Activated CD4-positive, alpha-beta T cell treated with anti-CD3 and anti-CD28 coated beads for 24 hours (primary cell): ENCODE measurements at regions not wholly inside any gene's neighbourhood (a gene's known extent, or its start where the extent isn't known, plus 50 kb on each side); places are given as distances from the start of the nearest gene placed in this dataset.
"Not testable (repeated sequence)": the region's sequence is repeated elsewhere in the genome, so short reads cannot be mapped to it uniquely, and the experiment has no call there.

Source experiments
- DNase-seq, 2 donors: peaks; one replicate each; pipeline ENCODE4 v3.0.0-alpha.2; 2020; ENCODE audit warnings: low read depth in 2 of 2

GRCh38 chr13:79913141-79913827, 427.6 kb downstream of the SPRY2 start:
- DNase-seq = no peak

- DNase-seq = no peak
These were observed 428.5 kb downstream of the SPRY2 start for GRCh38 chr13:79912403-79912802.

- DNase-seq = no peak
These were observed 429.9 kb downstream of the SPRY2 start for GRCh38 chr13:79910875-79911540.

GRCh38 chr13:79909644-79910043, 428.7 kb downstream of the NDFIP2 start:
- no peak for DNase-seq

- DNase-seq = no peak
These were observed 427.4 kb downstream of the NDFIP2 start for GRCh38 chr13:79908381-79908780.

- DNase-seq = no peak
These were observed 426.6 kb downstream of the NDFIP2 start for GRCh38 chr13:79907527-79907926.

GRCh38 chr13:79906345-79906744, 425.4 kb downstream of the NDFIP2 start:
- DNase-seq = no peak

GRCh38 chr13:79905018-79905417, 424.1 kb downstream of the NDFIP2 start:
- no peak for DNase-seq

GRCh38 chr13:79904581-79904980, 423.6 kb downstream of the NDFIP2 start:
- DNase-seq = no peak

GRCh38 chr13:79901336-79901735, 420.4 kb downstream of the NDFIP2 start:
- no peak for DNase-seq

- DNase-seq = no peak
These were observed 419.4 kb downstream of the NDFIP2 start for GRCh38 chr13:79900356-79900755.

GRCh38 chr13:79898996-79899395, 418.0 kb downstream of the NDFIP2 start:
- DNase-seq = no peak

GRCh38 chr13:79898202-79898826, 417.4 kb downstream of the NDFIP2 start:
- DNase-seq = no peak

- no peak for DNase-seq
These were observed 415.9 kb downstream of the NDFIP2 start for GRCh38 chr13:79896851-79897250.

GRCh38 chr13:79895416-79895815, 414.5 kb downstream of the NDFIP2 start:
- DNase-seq = no peak

- not testable (repeated sequence) for DNase-seq
These were observed 406.3 kb downstream of the NDFIP2 start for GRCh38 chr13:79887278-79887677.

- DNase-seq = no peak
These were observed 405.6 kb downstream of the NDFIP2 start for GRCh38 chr13:79886601-79887000.

- no peak for DNase-seq
These were observed 403.9 kb downstream of the NDFIP2 start for GRCh38 chr13:79884890-79885289.

GRCh38 chr13:79883216-79883615, 402.3 kb downstream of the NDFIP2 start:
- DNase-seq = no peak

- no peak for DNase-seq
These were observed 399.9 kb downstream of the NDFIP2 start for GRCh38 chr13:79880818-79881217.

GRCh38 chr13:79874396-79875360, 393.7 kb downstream of the NDFIP2 start:
- DNase-seq = no peak

GRCh38 chr13:79871594-79871993, 390.6 kb downstream of the NDFIP2 start:
- no peak for DNase-seq
